Astrocyte (in vitro differentiated cells and primary cell): ENCODE measurements at regions not wholly inside any gene's neighbourhood (a gene's known extent, or its start where the extent isn't known, plus 50 kb on each side); places are given as distances from the start of the nearest gene placed in this dataset.
A peak's percentile ranks its signal among the peaks of the same experiment; 100 is the strongest.

ENCODE experiments used
- DNase-seq: peaks from one replicate; pipeline ENCODE4 v3.0.0-alpha.2; 2010; ENCODE audit warnings: low read depth
- FAIRE-seq: peaks from 2 replicates; lab custom pipeline; 2011; peaks lifted over from hg19 to GRCh38; lab: Jason Lieb, UNC
- H2AFZ ChIP-seq: 2 replicates; pipeline ENCODE4 v1.6.0; 2012; ENCODE audit warnings: low read depth, low read length, inconsistent platforms
- H3K27ac ChIP-seq: 2 replicates; pipeline ENCODE4 v1.5.1; 2011; ENCODE audit warnings: low read depth, low read length, inconsistent platforms
- H3K27me3 ChIP-seq: 2 replicates; pipeline ENCODE4 v1.6.0; 2011; ENCODE audit warnings: low read length, inconsistent platforms; ENCODE audit not compliant: insufficient read depth
- H3K36me3 ChIP-seq: 2 replicates; pipeline ENCODE4 v1.5.1; 2011; ENCODE audit warnings: low read length, inconsistent platforms; ENCODE audit not compliant: insufficient read depth
- H3K4me1 ChIP-seq: 2 replicates; pipeline ENCODE4 v1.5.1; 2011; ENCODE audit warnings: low read length, inconsistent platforms; ENCODE audit not compliant: insufficient read depth
- H3K4me2 ChIP-seq: 2 replicates; pipeline ENCODE4 v1.6.0; 2012; ENCODE audit warnings: low read length, inconsistent platforms
- H3K4me3 ChIP-seq: 2 replicates; pipeline ENCODE4 v1.5.1; 2011; ENCODE audit warnings: low read depth, mild to moderate bottlenecking, low read length, inconsistent platforms; ENCODE audit not compliant: insufficient read depth
- H3K79me2 ChIP-seq: 2 replicates; pipeline ENCODE4 v1.6.0; 2012; ENCODE audit warnings: mild to moderate bottlenecking, low read length, inconsistent platforms; ENCODE audit not compliant: insufficient read depth
- H3K9ac ChIP-seq: 2 replicates; pipeline ENCODE4 v1.6.0; 2012; ENCODE audit warnings: mild to moderate bottlenecking, low read length, inconsistent platforms
- H3K9me3 ChIP-seq: 2 replicates; pipeline ENCODE4 v1.5.1; 2012; ENCODE audit warnings: low read depth, mild to moderate bottlenecking, low read length, inconsistent platforms; ENCODE audit not compliant: insufficient read depth
- H4K20me1 ChIP-seq: 2 replicates; pipeline ENCODE4 v1.6.0; 2012; ENCODE audit warnings: low read length, inconsistent platforms; ENCODE audit not compliant: insufficient read depth
- H3K27ac Mint-ChIP-seq: one replicate; pipeline ENCODE4 v1.8.0; 2021; ENCODE audit warnings: mild to moderate bottlenecking, mixed read lengths; ENCODE audit not compliant: unreplicated experiment
- H3K27me3 Mint-ChIP-seq: one replicate; pipeline ENCODE4 v1.8.0; 2021; ENCODE audit warnings: low read depth, mixed read lengths; ENCODE audit not compliant: unreplicated experiment
- H3K36me3 Mint-ChIP-seq: one replicate; pipeline ENCODE4 v1.8.0; 2021; ENCODE audit warnings: low read depth, mixed read lengths; ENCODE audit not compliant: unreplicated experiment
- H3K4me1 Mint-ChIP-seq: one replicate; pipeline ENCODE4 v1.8.0; 2021; ENCODE audit warnings: low read depth, mixed read lengths; ENCODE audit not compliant: unreplicated experiment
- H3K4me3 Mint-ChIP-seq: one replicate; pipeline ENCODE4 v1.8.0; 2021; ENCODE audit warnings: mild to moderate bottlenecking, moderate library complexity, mixed read lengths; ENCODE audit not compliant: unreplicated experiment
- H3K9me3 Mint-ChIP-seq: one replicate; pipeline ENCODE4 v1.8.0; 2021; ENCODE audit warnings: mild to moderate bottlenecking, mixed read lengths; ENCODE audit not compliant: unreplicated experiment
- CTCF ChIP-seq: IDR thresholded peaks from 2 replicates; pipeline ENCODE4 v1.5.1; 2011; ENCODE audit warnings: low read depth, mild to moderate bottlenecking, inconsistent platforms, low read length, moderate library complexity; ENCODE audit not compliant: insufficient read depth
- EZH2 ChIP-seq: IDR thresholded peaks from 2 replicates; pipeline ENCODE4 v1.6.1; 2012; ENCODE audit warnings: mild to moderate bottlenecking, low read length, inconsistent platforms; ENCODE audit not compliant: insufficient read depth

GRCh38 chr9:115289757-115290208, 171.8 kb upstream of the TNC start:
- peak; percentile 96 for DNase-seq
- Histone ChIP-seq H3K9ac (no peak overlapping the region), H3K79me2 (no peaks in the 10 kb centered on the region), H4K20me1 (no peaks in the 10 kb centered on the region), H2AFZ (no peak overlapping the region), H3K9me3 (no peaks in the 10 kb centered on the region), H3K27ac (peak overlapping the region; percentile 32), H3K4me1 (peaks cover 16% of the 10 kb centered on the region), H3K4me2 (no peak overlapping the region), H3K36me3 (no peaks in the 10 kb centered on the region), H3K27me3 (no peaks in the 10 kb centered on the region), H3K4me3 (no peak overlapping the region)
- peaks cover 38% of the 10 kb centered on the region for H3K4me1 Mint-ChIP-seq
- peak overlapping the region; percentile 68 for H3K27ac Mint-ChIP-seq
- TF ChIP-seq CTCF = no peak
- TF ChIP-seq EZH2 = no peak
- FAIRE-seq = no peak
- no peak overlapping the region for H3K4me3 Mint-ChIP-seq
- no peaks in the 10 kb centered on the region for H3K36me3 Mint-ChIP-seq
- no peaks in the 10 kb centered on the region for H3K9me3 Mint-ChIP-seq
- H3K27me3 Mint-ChIP-seq = no peaks in the 10 kb centered on the region

GRCh38 chr9:115291841-115292240, 173.9 kb upstream of the TNC start:
- Mint-ChIP-seq H3K36me3 (no peaks in the 10 kb centered on the region), H3K27ac (peak overlapping the region; percentile 60), H3K27me3 (no peaks in the 10 kb centered on the region), H3K4me3 (no peak overlapping the region), H3K4me1 (peaks cover 39% of the 10 kb centered on the region), H3K9me3 (no peaks in the 10 kb centered on the region)
- DNase-seq (peak; percentile 87), FAIRE-seq (no peak)
- TF ChIP-seq CTCF (no peak), EZH2 (no peak)
- Histone ChIP-seq H3K27ac (peak overlapping the region; percentile 48), H4K20me1 (no peaks in the 10 kb centered on the region), H3K9ac (no peak overlapping the region), H3K9me3 (no peaks in the 10 kb centered on the region), H3K79me2 (no peaks in the 10 kb centered on the region), H3K36me3 (no peaks in the 10 kb centered on the region), H2AFZ (no peak overlapping the region), H3K4me2 (peak overlapping the region; percentile 35), H3K4me1 (peaks cover 16% of the 10 kb centered on the region), H3K4me3 (no peak overlapping the region), H3K27me3 (no peaks in the 10 kb centered on the region)

- FAIRE-seq (no peak), DNase-seq (peak; percentile 84)
- Mint-ChIP-seq H3K9me3 (no peaks in the 10 kb centered on the region), H3K4me3 (no peak overlapping the region), H3K27me3 (no peaks in the 10 kb centered on the region), H3K27ac (peak overlapping the region; percentile 80), H3K36me3 (no peaks in the 10 kb centered on the region), H3K4me1 (peaks cover 43% of the 10 kb centered on the region)
- H3K4me2 ChIP-seq = peak overlapping the region; percentile 35
- H3K4me1 ChIP-seq = peaks cover 20% of the 10 kb centered on the region
- H3K79me2 ChIP-seq = no peaks in the 10 kb centered on the region
- H3K4me3 ChIP-seq = no peak overlapping the region
- no peaks in the 10 kb centered on the region for H3K36me3 ChIP-seq
- H3K9me3 ChIP-seq = no peaks in the 10 kb centered on the region
- no peaks in the 10 kb centered on the region for H4K20me1 ChIP-seq
- H2AFZ ChIP-seq = no peak overlapping the region
- no peaks in the 10 kb centered on the region for H3K27me3 ChIP-seq
- no peak overlapping the region for H3K9ac ChIP-seq
- TF ChIP-seq CTCF (no peak), EZH2 (no peak)
- H3K27ac ChIP-seq = peak overlapping the region; percentile 48
Measured at GRCh38 chr9:115292584-115293279, 174.8 kb upstream of the TNC start.
